Uterus (tissue), 3 donors: ENCODE measurements at regions not wholly inside any gene's neighbourhood (a gene's known extent, or its start where the extent isn't known, plus 50 kb on each side); places are given as distances from the start of the nearest gene placed in this dataset.

Experiments
- DNase-seq, 2 donors: peaks; one replicate each; pipeline ENCODE4 v3.0.0-alpha.2; 2019 to 2020
- H3K27ac ChIP-seq, 2 donors: fragments of 200-600 bp; sonication (generic); 1 replicate in 1 of 2; 2 replicates in 1 of 2; pipeline ENCODE4 v1.5.1; 2016 to 2018
- H3K27me3 ChIP-seq, 2 donors: fragments of 200-600 bp; sonication (generic); one replicate each; pipeline ENCODE4 v1.5.1; 2018 to 2019; ENCODE audit warnings: control low read depth in 1 of 2
- H3K36me3 ChIP-seq, 2 donors: fragments of 200-600 bp; sonication (generic); one replicate each; pipeline ENCODE4 v1.5.1; 2019; ENCODE audit warnings: control low read depth in 1 of 2
- H3K4me1 ChIP-seq, 2 donors: fragments of 200-600 bp; sonication (generic); one replicate each; pipeline ENCODE4 v1.5.1; 2018 to 2019; ENCODE audit warnings: control low read depth in 1 of 2
- H3K4me3 ChIP-seq, 2 donors: fragments of 200-600 bp; sonication (generic); 1 replicate in 1 of 2; 2 replicates in 1 of 2; pipeline ENCODE4 v1.5.1; 2018 to 2019; ENCODE audit warnings: mild to moderate bottlenecking in 1 of 2
- H3K9me3 ChIP-seq, 2 donors: fragments of 200-600 bp; sonication (generic); one replicate each; pipeline ENCODE4 v1.5.1; 2019; ENCODE audit warnings: control low read depth in 1 of 2
- CTCF ChIP-seq, 4 experiments: fragments of 200-600 bp in 2 of 4; fragments of 450-650 bp in 2 of 4; sonication (generic) in 2 of 4; IDR thresholded peaks; one replicate each; pipeline ENCODE4 v1.5.1; 2016 to 2019; ENCODE audit warnings: antibody characterized with exemption in 4 of 4, mild to moderate bottlenecking in 2 of 4, moderate library complexity in 1 of 4
- POLR2A ChIP-seq, 2 donors: fragments of 450-650 bp; IDR thresholded peaks; one replicate each; pipeline ENCODE4 v1.6.1; 2016; ENCODE audit warnings: antibody characterized with exemption in 2 of 2, mild to moderate bottlenecking in 1 of 2, moderate library complexity in 1 of 2
- intact Hi-C: fragments of 100-400 bp; cut with DNase I; formaldehyde crosslinking; loops from one replicate; pipeline ENCODE4 v1.15.1; 2023; ENCODE audit warnings: low total_unique reads
- donor health status: DM: yes; HTN: yes; CAD: no.

DNA sequence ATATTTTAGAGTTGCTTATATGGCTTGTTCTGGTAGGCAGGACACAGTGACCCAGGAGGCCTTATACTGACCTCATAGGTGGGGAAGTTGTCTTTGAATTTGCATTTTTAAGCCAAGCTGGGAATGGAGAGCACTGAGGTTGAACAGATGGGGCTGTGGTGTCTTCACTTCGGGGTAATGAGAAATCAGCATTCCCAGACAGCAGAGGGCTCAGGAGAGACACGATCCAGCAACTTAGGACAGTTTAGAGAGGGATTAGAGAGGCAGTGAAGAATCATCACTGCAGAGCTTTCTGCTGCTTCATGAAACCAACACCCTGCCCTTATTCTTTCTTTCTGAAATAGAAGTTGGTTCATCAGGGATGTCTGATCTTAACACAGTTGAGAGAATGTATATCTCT, 202.4 kb downstream of the TDRD15 start:
- Histone ChIP-seq H3K27ac (no peak overlapping the region), H3K4me1 (no peaks in the 10 kb centered on the region), H3K27me3 (no peaks in the 10 kb centered on the region), H3K36me3 (no peaks in the 10 kb centered on the region), H3K9me3 (no peaks in the 10 kb centered on the region), H3K4me3 (no peak overlapping the region)
- no peak for DNase-seq
- TF ChIP-seq CTCF (IDR thresholded peaks at IDR 0.05) (no peak), POLR2A (IDR thresholded peaks at IDR 0.05) (no peak)
- intact Hi-C loops, result no loop called here

- H3K4me3 ChIP-seq, result no peak overlapping the region
- no peaks in the 10 kb centered on the region for H3K9me3 ChIP-seq
- no peaks in the 10 kb centered on the region for H3K4me1 ChIP-seq
- H3K36me3 ChIP-seq, result no peaks in the 10 kb centered on the region
- no peaks in the 10 kb centered on the region for H3K27me3 ChIP-seq
- no peak overlapping the region for H3K27ac ChIP-seq
- no peak for DNase-seq
- TF ChIP-seq POLR2A (IDR thresholded peaks at IDR 0.05) (no peak), CTCF (IDR thresholded peaks at IDR 0.05) (no peak)
- intact Hi-C loops, result no loop called here
Measured at GRCh38 chr2:21328177-21328576, 204.4 kb downstream of the TDRD15 start.

GRCh38 chr2:21330786-21331391, 207.1 kb downstream of the TDRD15 start:
- DNase-seq, result no peak
- no peaks in the 10 kb centered on the region for H3K9me3 ChIP-seq
- H3K27ac ChIP-seq, result no peak overlapping the region
- no peak overlapping the region for H3K4me3 ChIP-seq
- H3K4me1 ChIP-seq, result no peaks in the 10 kb centered on the region
- H3K27me3 ChIP-seq, result no peaks in the 10 kb centered on the region
- intact Hi-C loops, result no loop called here
- TF ChIP-seq CTCF (IDR thresholded peaks at IDR 0.05) (no peak), POLR2A (IDR thresholded peaks at IDR 0.05) (no peak)
- no peaks in the 10 kb centered on the region for H3K36me3 ChIP-seq

- DNase-seq, result no peak
- H3K4me1 ChIP-seq, result no peaks in the 10 kb centered on the region
- H3K36me3 ChIP-seq, result no peaks in the 10 kb centered on the region
- no peak overlapping the region for H3K27ac ChIP-seq
- no peaks in the 10 kb centered on the region for H3K9me3 ChIP-seq
- H3K4me3 ChIP-seq, result no peak overlapping the region
- no peaks in the 10 kb centered on the region for H3K27me3 ChIP-seq
- intact Hi-C loops, result no loop called here
- TF ChIP-seq POLR2A (IDR thresholded peaks at IDR 0.05) (no peak), CTCF (IDR thresholded peaks at IDR 0.05) (no peak)
Measured at GRCh38 chr2:21331625-21332370, 208.0 kb downstream of the TDRD15 start.

DNA sequence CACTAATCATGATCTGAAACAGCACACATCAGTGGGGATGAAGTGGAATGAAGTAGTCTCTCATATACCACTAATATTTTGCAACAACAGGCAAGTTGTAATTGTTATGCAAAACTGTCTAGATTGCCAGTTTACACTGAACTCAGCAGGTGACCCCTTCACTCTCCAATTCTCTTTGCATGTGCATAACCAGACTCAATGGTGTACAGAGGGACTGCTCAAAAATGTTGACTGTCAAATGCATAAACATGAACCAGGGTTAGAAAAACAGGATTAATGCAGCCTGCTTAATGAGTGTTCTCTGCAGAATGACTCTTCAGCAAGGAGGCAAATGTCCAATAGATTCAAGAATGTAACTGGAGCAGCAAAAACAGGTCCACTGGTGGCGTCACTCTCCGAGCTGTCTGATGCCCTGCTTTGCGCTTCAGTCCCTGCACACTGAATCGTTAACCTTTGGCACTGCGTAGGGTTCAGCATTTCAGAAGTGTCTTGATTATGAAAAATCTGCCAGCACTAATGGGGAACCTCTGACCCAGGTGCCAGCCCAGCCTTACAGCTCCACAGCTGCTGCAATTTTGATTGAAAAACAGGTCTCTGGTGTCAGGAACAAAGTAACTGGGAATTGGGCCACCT, 209.3 kb downstream of the TDRD15 start:
- Histone ChIP-seq H3K27ac (no peak overlapping the region), H3K36me3 (no peaks in the 10 kb centered on the region), H3K9me3 (no peaks in the 10 kb centered on the region), H3K4me3 (no peak overlapping the region), H3K27me3 (no peaks in the 10 kb centered on the region), H3K4me1 (no peaks in the 10 kb centered on the region)
- no peak for DNase-seq
- no peak for TF ChIP-seq CTCF (IDR thresholded peaks at IDR 0.05)
- no peak for TF ChIP-seq POLR2A (IDR thresholded peaks at IDR 0.05)
- intact Hi-C loops, result no loop called here
